Esophagus muscularis mucosa (tissue), 4 donors: ENCODE measurements at regions not wholly inside any gene's neighbourhood (a gene's known extent, or its start where the extent isn't known, plus 50 kb on each side); places are given as distances from the start of the nearest gene placed in this dataset.

ENCODE experiments used
- EP300 ChIP-seq: sonication (generic); formaldehyde crosslinking; IDR thresholded peaks from one replicate; pipeline ENCODE4 v1.6.1; 2017; ENCODE audit warnings: antibody characterized with exemption
- POLR2A ChIP-seq: fragments of 450-650 bp; IDR thresholded peaks from one replicate; pipeline ENCODE4 v1.6.1; 2017; ENCODE audit warnings: antibody characterized with exemption, moderate library complexity, mild to moderate bottlenecking, low read depth
- POLR2AphosphoS5 ChIP-seq, 2 donors: sonication (generic); formaldehyde crosslinking; IDR thresholded peaks; one replicate each; pipeline ENCODE4 v1.6.1; 2017; ENCODE audit warnings: antibody characterized with exemption in 2 of 2
- TF ChIP-seq, protein P1 (sequence below), 3 experiments: fragments of 200-600 bp in 2 of 3; fragments of 450-650 bp in 1 of 3; sonication (generic) in 2 of 3; IDR thresholded peaks; one replicate each; pipeline ENCODE4 v1.5.1; 2017 to 2019; ENCODE audit warnings: antibody characterized with exemption in 3 of 3, mild to moderate bottlenecking in 2 of 3, moderate library complexity in 1 of 3

DNA sequence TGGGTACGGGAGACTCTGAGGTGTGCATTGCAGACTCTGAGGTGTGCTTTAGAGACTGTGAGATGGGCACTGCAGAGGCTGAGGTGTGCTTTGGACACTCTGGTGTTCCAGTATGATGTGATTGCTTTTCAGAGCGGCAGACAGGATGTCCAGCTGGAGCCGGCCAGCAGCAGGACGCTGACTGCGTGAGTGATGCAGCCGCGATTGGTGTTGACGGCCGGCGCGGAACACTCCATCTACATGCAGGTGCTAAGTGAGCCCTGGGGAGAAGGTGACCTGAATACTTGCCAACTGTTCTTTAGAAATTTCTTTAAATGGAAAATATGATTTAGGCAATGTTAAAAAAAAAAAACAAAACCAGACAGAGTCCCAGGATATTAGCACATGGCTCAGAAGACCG lies 103.1 kb upstream of the PPP2R3B start:
- TF ChIP-seq, protein P1, sequence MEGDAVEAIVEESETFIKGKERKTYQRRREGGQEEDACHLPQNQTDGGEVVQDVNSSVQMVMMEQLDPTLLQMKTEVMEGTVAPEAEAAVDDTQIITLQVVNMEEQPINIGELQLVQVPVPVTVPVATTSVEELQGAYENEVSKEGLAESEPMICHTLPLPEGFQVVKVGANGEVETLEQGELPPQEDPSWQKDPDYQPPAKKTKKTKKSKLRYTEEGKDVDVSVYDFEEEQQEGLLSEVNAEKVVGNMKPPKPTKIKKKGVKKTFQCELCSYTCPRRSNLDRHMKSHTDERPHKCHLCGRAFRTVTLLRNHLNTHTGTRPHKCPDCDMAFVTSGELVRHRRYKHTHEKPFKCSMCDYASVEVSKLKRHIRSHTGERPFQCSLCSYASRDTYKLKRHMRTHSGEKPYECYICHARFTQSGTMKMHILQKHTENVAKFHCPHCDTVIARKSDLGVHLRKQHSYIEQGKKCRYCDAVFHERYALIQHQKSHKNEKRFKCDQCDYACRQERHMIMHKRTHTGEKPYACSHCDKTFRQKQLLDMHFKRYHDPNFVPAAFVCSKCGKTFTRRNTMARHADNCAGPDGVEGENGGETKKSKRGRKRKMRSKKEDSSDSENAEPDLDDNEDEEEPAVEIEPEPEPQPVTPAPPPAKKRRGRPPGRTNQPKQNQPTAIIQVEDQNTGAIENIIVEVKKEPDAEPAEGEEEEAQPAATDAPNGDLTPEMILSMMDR (IDR thresholded peaks at IDR 0.05): no peak
- no peak for TF ChIP-seq POLR2A
- no peak for TF ChIP-seq POLR2AphosphoS5 (IDR thresholded peaks at IDR 0.05)
- TF ChIP-seq EP300: no peak
